Bronchial epithelial cell (primary cell): ENCODE measurements at regions not wholly inside any gene's neighbourhood (a gene's known extent, or its start where the extent isn't known, plus 50 kb on each side); places are given as distances from the start of the nearest gene placed in this dataset.

Experiments used
- DNase-seq: peaks from one replicate; pipeline ENCODE4 v3.0.0-alpha.2; 2010; ENCODE audit warnings: low read depth
- FAIRE-seq: peaks from 2 replicates; lab custom pipeline; 2011; peaks lifted over from hg19 to GRCh38; lab: Jason Lieb, UNC
- H3K27me3 ChIP-seq: 2 replicates; pipeline ENCODE4 v1.5.1; 2011; ENCODE audit warnings: low read length; ENCODE audit not compliant: control insufficient read depth, insufficient read depth
- H3K36me3 ChIP-seq: 2 replicates; pipeline ENCODE4 v1.5.1; 2011; ENCODE audit warnings: low read length; ENCODE audit not compliant: control insufficient read depth, insufficient read depth
- H3K4me3 ChIP-seq: 2 replicates; pipeline ENCODE4 v1.5.1; 2011; ENCODE audit warnings: mild to moderate bottlenecking, low read depth, low read length, control low read depth
- TF ChIP-seq, protein P1 (sequence below): IDR thresholded peaks from 2 replicates; pipeline ENCODE4 v1.5.1; 2011; ENCODE audit warnings: mild to moderate bottlenecking, moderate library complexity, low read length, control low read depth, inconsistent platforms; ENCODE audit not compliant: insufficient read depth, severe bottlenecking

DNA sequence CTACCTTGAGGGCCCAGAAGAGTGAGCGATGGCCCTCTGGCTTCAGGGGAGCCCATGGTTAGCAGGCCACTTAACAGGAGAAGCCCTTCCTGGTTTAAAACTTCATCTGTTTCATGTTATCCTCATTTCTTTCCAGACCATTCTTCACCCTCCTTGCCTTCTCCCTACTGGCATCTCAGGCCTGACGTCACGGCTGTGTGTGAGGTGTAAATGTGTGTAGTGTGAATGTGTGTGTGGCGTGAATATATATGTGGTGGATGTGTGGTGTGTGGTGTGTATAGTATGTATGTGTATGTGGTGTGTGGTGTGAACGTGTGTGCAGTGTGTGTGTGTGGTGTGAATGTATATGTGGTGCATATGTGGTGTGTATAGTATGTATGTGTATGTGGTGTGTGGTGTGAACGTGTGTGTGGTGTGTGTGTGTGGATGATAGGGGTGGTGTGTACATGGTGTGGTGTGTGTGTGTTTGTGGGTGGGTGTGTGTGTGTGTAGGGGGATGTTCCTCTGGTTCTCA, 88.5 kb downstream of the SOD2 start:
- FAIRE-seq, result no peak
- H3K36me3 ChIP-seq, result no peaks in the 10 kb centered on the region
- no peaks in the 10 kb centered on the region for H3K27me3 ChIP-seq
- no peak overlapping the region for H3K4me3 ChIP-seq
- DNase-seq, result no peak
- TF ChIP-seq, protein P1, sequence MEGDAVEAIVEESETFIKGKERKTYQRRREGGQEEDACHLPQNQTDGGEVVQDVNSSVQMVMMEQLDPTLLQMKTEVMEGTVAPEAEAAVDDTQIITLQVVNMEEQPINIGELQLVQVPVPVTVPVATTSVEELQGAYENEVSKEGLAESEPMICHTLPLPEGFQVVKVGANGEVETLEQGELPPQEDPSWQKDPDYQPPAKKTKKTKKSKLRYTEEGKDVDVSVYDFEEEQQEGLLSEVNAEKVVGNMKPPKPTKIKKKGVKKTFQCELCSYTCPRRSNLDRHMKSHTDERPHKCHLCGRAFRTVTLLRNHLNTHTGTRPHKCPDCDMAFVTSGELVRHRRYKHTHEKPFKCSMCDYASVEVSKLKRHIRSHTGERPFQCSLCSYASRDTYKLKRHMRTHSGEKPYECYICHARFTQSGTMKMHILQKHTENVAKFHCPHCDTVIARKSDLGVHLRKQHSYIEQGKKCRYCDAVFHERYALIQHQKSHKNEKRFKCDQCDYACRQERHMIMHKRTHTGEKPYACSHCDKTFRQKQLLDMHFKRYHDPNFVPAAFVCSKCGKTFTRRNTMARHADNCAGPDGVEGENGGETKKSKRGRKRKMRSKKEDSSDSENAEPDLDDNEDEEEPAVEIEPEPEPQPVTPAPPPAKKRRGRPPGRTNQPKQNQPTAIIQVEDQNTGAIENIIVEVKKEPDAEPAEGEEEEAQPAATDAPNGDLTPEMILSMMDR, result no peak

DNA sequence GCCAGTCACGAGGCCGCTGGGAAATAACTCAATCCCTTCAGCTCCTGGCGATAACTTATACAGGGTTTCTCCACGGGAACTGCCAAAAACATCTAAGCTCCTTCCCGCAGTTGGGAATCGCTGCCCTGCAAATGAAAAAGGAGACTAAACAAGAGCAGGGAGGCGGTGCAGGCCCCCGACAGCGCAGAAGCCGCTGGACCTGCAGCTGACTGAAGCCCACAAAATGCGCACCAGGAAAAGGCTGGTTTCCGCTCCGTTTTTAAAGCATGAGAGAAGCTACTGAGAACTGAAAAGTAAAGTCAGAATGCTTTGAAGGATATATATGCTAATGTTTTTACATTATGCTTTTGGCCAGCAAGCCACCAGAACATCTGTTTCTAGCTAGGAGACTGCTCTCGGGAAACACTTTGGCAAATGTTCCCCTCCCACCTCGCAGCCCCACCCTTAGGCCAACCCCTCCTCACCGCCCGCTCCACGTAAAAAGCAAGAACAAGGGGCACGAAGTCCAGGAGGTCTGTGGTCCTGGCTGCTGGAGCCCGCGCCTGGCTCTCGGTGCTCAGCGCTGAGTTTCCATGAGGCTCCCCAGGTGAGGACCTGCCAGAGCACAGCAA, 90.5 kb downstream of the SOD2 start:
- Histone ChIP-seq H3K36me3 (no peaks in the 10 kb centered on the region), H3K4me3 (no peak overlapping the region), H3K27me3 (no peaks in the 10 kb centered on the region)
- FAIRE-seq, result no peak
- no peak for DNase-seq
- TF ChIP-seq, protein P1, result no peak

DNA sequence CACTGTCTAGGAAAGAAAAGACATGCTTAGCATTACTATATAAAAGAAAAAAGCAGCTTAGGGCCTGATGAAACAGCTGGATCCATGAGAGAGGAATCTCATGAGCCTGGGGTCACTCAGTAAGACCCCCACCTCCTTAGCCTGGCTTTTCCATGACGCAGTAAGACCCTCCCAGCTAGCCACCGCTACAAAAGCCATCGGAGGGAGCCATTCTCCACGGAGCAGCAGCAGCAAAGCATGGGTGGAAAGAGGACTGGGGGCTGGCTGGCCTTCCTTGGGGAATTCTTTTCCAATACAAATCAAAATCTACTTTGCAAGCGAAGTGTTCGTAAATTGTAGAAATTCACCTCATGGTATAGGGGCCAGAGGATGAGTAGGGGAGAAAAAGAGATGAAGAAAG, 91.8 kb downstream of the SOD2 start:
- no peak for DNase-seq
- no peaks in the 10 kb centered on the region for H3K36me3 ChIP-seq
- TF ChIP-seq, protein P1, result no peak
- H3K4me3 ChIP-seq, result no peak overlapping the region
- no peak for FAIRE-seq
- no peaks in the 10 kb centered on the region for H3K27me3 ChIP-seq

DNA sequence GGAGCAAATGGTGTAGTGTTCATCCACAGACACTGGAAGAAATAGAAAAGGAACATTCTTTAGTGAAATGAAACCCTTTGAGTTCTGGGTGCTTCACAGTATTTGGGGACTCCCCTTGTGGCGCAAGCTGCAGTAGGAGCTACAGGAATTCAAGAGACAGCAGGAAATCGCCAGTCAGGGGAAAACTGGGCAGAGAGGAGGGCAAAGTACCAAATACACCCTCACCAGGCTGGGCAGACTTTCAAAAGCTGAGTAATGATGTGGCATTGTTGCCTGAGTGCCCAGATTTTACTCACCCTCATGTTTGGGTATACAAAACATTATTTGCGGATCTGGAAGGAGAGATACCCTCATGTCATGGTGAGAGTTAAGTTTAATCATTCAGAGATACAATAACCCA, 97.9 kb downstream of the SOD2 start:
- Histone ChIP-seq H3K36me3 (no peaks in the 10 kb centered on the region), H3K27me3 (no peaks in the 10 kb centered on the region), H3K4me3 (no peak overlapping the region)
- FAIRE-seq (no peak), DNase-seq (peak; percentile 87)
- TF ChIP-seq, protein P1, result no peak

DNA sequence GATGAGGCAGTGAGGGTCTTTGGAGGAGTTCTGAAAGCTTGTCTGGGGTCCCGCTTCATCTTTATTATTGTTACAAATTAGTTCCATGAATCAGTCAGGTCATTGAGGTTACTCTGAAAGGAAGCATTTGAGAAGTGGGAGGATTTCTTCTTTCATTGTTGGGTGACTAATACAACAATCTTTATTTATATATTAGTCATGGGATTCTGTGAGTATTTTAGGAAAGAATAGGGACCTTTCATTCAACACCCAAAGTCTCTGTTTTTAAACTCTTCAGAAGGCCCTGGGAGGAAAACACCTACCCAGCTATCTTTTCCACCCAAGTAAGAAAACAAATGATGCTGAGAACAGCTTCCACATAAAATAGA, 98.3 kb downstream of the SOD2 start:
- Histone ChIP-seq H3K4me3 (no peak overlapping the region), H3K36me3 (no peaks in the 10 kb centered on the region), H3K27me3 (no peaks in the 10 kb centered on the region)
- DNase-seq (peak; percentile 89), FAIRE-seq (no peak)
- TF ChIP-seq, protein P1, result no peak
